Esophagus muscularis mucosa (tissue), 4 donors: ENCODE measurements at regions not wholly inside any gene's neighbourhood (a gene's known extent, or its start where the extent isn't known, plus 50 kb on each side); places are given as distances from the start of the nearest gene placed in this dataset.

Source experiments
- EP300 ChIP-seq: sonication (generic); formaldehyde crosslinking; IDR thresholded peaks from one replicate; pipeline ENCODE4 v1.6.1; 2017; ENCODE audit warnings: antibody characterized with exemption
- POLR2AphosphoS5 ChIP-seq, 2 donors: sonication (generic); formaldehyde crosslinking; IDR thresholded peaks; one replicate each; pipeline ENCODE4 v1.6.1; 2017; ENCODE audit warnings: antibody characterized with exemption in 2 of 2
- TF ChIP-seq, protein P1 (sequence below), 3 experiments: fragments of 200-600 bp in 2 of 3; fragments of 450-650 bp in 1 of 3; sonication (generic) in 2 of 3; IDR thresholded peaks; one replicate each; pipeline ENCODE4 v1.5.1; 2017 to 2019; ENCODE audit warnings: antibody characterized with exemption in 3 of 3, mild to moderate bottlenecking in 2 of 3, moderate library complexity in 1 of 3

DNA sequence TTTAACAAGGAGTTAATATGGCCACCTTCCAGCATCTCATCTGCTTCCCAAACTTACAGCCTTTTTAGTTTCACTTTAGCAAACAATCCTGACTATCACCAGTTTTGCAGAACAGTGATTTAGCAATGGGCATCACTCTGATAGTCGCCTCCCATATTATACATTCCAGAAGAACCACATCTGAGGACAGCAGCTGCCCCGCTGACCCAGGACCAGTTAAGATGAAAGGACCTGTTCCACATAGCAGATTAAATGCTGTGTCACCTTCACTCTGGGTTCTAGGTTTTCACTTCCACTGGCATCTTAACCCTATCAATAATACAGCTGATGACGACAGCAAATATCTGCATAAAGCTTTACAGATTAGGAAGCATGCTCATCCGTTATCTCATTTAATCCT lies 99.8 kb downstream of the TRIM69 start:
- TF ChIP-seq, protein P1, sequence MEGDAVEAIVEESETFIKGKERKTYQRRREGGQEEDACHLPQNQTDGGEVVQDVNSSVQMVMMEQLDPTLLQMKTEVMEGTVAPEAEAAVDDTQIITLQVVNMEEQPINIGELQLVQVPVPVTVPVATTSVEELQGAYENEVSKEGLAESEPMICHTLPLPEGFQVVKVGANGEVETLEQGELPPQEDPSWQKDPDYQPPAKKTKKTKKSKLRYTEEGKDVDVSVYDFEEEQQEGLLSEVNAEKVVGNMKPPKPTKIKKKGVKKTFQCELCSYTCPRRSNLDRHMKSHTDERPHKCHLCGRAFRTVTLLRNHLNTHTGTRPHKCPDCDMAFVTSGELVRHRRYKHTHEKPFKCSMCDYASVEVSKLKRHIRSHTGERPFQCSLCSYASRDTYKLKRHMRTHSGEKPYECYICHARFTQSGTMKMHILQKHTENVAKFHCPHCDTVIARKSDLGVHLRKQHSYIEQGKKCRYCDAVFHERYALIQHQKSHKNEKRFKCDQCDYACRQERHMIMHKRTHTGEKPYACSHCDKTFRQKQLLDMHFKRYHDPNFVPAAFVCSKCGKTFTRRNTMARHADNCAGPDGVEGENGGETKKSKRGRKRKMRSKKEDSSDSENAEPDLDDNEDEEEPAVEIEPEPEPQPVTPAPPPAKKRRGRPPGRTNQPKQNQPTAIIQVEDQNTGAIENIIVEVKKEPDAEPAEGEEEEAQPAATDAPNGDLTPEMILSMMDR (IDR thresholded peaks at IDR 0.05), result no peak
- no peak for TF ChIP-seq EP300
- no peak for TF ChIP-seq POLR2AphosphoS5 (IDR thresholded peaks at IDR 0.05)
